ENCODE measurements at regions not wholly inside any gene's neighbourhood (a gene's known extent, or its start where the extent isn't known, plus 50 kb on each side); places are given as distances from the start of the nearest gene placed in this dataset.
"Not testable (repeated sequence)": the region's sequence is repeated elsewhere in the genome, so short reads cannot be mapped to it uniquely, and the experiment has no call there.

DNA sequence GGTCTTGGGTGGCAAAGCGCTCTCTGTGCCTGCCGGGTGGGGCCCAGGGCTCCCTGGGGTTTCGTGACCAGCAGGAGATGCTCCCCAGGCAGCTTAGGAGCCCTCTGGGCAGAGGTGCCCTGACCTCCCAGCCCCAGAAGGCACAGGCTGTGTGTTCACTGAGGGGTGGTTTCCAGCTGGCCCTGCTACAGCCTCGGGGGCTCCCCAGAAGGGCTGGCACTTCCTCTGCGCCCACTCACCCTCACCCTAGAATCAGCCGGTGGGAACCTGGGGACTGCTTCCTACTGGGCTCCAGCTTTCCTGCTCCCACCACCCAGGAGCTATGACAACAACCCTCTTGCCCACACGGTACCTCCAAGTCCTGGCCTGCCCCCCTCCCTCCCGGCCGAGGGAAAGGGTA, 4363.2 kb upstream of the TPTE start:
- intact Hi-C loops (cut with DNase I); DNase-seq (ENCODE audit: low spot score): not testable (repeated sequence)

Data from posterior vena cava (tissue), 2 donors.